CD14-positive monocyte (primary cell): ENCODE measurements at regions not wholly inside any gene's neighbourhood (a gene's known extent, or its start where the extent isn't known, plus 50 kb on each side); places are given as distances from the start of the nearest gene placed in this dataset.
A peak's percentile ranks its signal among the peaks of the same experiment; 100 is the strongest.

Source experiments
- DNase-seq, 3 donors: peaks; one replicate each; pipeline ENCODE4 v3.0.0-alpha.2; 2011 to 2022
- H2AFZ ChIP-seq: 2 replicates; pipeline ENCODE4 v1.6.0; 2012; ENCODE audit warnings: mild to moderate bottlenecking, low read depth, low read length, inconsistent platforms; ENCODE audit not compliant: insufficient read depth, poor library complexity, severe bottlenecking
- H3K27ac ChIP-seq, 2 donors: 1 replicate in 1 of 2; 2 replicates in 1 of 2; pipeline ENCODE4 v1.5.1; 2012 to 2013; ENCODE audit warnings: low read length in 2 of 2, control low read depth in 1 of 2, inconsistent platforms in 1 of 2, low read depth in 1 of 2, mild to moderate bottlenecking in 1 of 2
- H3K27me3 ChIP-seq, 2 donors: one replicate each; pipeline versions ENCODE4 v1.6.0 to v1.6.1; 2011 to 2013; ENCODE audit warnings: low read length in 2 of 2; ENCODE audit not compliant: control insufficient read depth in 2 of 2, insufficient read depth in 2 of 2
- H3K36me3 ChIP-seq, 2 donors: replicated peaks in 1 of 2; 1 replicate in 1 of 2; 2 replicates in 1 of 2; pipeline versions ENCODE4 v1.5.1 to v1.6.1; 2012 to 2013; ENCODE audit warnings: low read length in 2 of 2, control low read depth in 1 of 2, inconsistent platforms in 1 of 2, mild to moderate bottlenecking in 1 of 2; ENCODE audit not compliant: insufficient read depth in 2 of 2, control insufficient read depth in 1 of 2
- H3K4me1 ChIP-seq, 2 donors: 1 replicate in 1 of 2; 2 replicates in 1 of 2; pipeline versions ENCODE4 v1.5.1 to v1.6.1; 2012 to 2013; ENCODE audit warnings: low read length in 2 of 2, control low read depth in 1 of 2, inconsistent platforms in 1 of 2, mild to moderate bottlenecking in 1 of 2, moderate library complexity in 1 of 2; ENCODE audit not compliant: insufficient read depth in 2 of 2, control insufficient read depth in 1 of 2
- H3K4me2 ChIP-seq: replicated peaks from 2 replicates; pipeline ENCODE3; 2012; ENCODE audit warnings: low read length, moderate library complexity, mild to moderate bottlenecking; ENCODE audit not compliant: poor library complexity, severe bottlenecking; ENCODE audit errors: extremely low read depth
- H3K4me3 ChIP-seq, 3 experiments: fragments of 200-600 bp in 1 of 3; sonication (generic) in 1 of 3; replicated peaks in 1 of 3; 1 replicate in 2 of 3; 2 replicates in 1 of 3; pipeline ENCODE4 v1.5.1; 2011 to 2013; ENCODE audit warnings: low read length in 3 of 3, mild to moderate bottlenecking in 3 of 3, control low read depth in 2 of 3, low read depth in 2 of 3, inconsistent platforms in 1 of 3, moderate library complexity in 1 of 3
- H3K79me2 ChIP-seq: 2 replicates; pipeline ENCODE4 v1.6.0; 2012; ENCODE audit warnings: mild to moderate bottlenecking, control low read depth, inconsistent platforms, low read length, moderate library complexity; ENCODE audit not compliant: insufficient read depth
- H3K9ac ChIP-seq: 2 replicates; pipeline ENCODE4 v1.6.0; 2017; ENCODE audit warnings: low read length, mild to moderate bottlenecking; ENCODE audit not compliant: insufficient read depth, poor library complexity, severe bottlenecking
- H3K9me3 ChIP-seq, 2 donors: replicated peaks in 1 of 2; 1 replicate in 1 of 2; 2 replicates in 1 of 2; pipeline versions ENCODE4 v1.5.1 to v1.6.1; 2012 to 2013; ENCODE audit warnings: low read length in 2 of 2, control low read depth in 1 of 2; ENCODE audit not compliant: control insufficient read depth in 1 of 2, insufficient read depth in 1 of 2
- H4K20me1 ChIP-seq: 2 replicates; pipeline ENCODE4 v1.6.0; 2012; ENCODE audit warnings: mild to moderate bottlenecking, low read length, control low read depth, moderate library complexity; ENCODE audit not compliant: insufficient read depth
- H3K27ac Mint-ChIP-seq, 7 donors: one replicate each; pipeline ENCODE4 v1.8.0; 2020; ENCODE audit warnings: mild to moderate bottlenecking in 7 of 7, mixed read lengths in 7 of 7, moderate library complexity in 6 of 7, inconsistent platforms in 2 of 7
- H3K27me3 Mint-ChIP-seq, 3 donors: one replicate each; pipeline ENCODE4 v1.8.0; 2021 to 2022; ENCODE audit warnings: low read depth in 3 of 3, mild to moderate bottlenecking in 3 of 3, mixed read lengths in 3 of 3, moderate library complexity in 3 of 3, inconsistent platforms in 1 of 3
- H3K36me3 Mint-ChIP-seq, 2 donors: one replicate each; pipeline ENCODE4 v1.8.0; 2020; ENCODE audit warnings: mixed read lengths in 2 of 2, inconsistent platforms in 1 of 2, mild to moderate bottlenecking in 1 of 2
- H3K4me1 Mint-ChIP-seq: one replicate; pipeline ENCODE4 v1.8.0; 2020; ENCODE audit warnings: mild to moderate bottlenecking, mixed read lengths
- H3K4me3 Mint-ChIP-seq, 2 donors: one replicate each; pipeline ENCODE4 v1.8.0; 2020; ENCODE audit warnings: mild to moderate bottlenecking in 2 of 2, mixed read lengths in 2 of 2, moderate library complexity in 1 of 2
- H3K9me3 Mint-ChIP-seq, 7 donors: one replicate each; pipeline ENCODE4 v1.8.0; 2020 to 2022; ENCODE audit warnings: mixed read lengths in 7 of 7, mild to moderate bottlenecking in 6 of 7, moderate library complexity in 6 of 7, inconsistent platforms in 2 of 7
- WGBS: methylation state at CpG from one replicate; pipeline ENCODE4 v1.1.5; 2013; ENCODE audit warnings: missing lambda C conversion rate; ENCODE audit not compliant: insufficient coverage; 5-methylcytosine and 5-hydroxymethylcytosine counted together
- intact Hi-C, 2 donors: fragments of 100-400 bp; cut with micrococcal nuclease; formaldehyde crosslinking; loops; one replicate each; pipeline versions ENCODE4 v1.15.0 to v1.15.1; 2023
- TF ChIP-seq, protein P1 (sequence below): fragments of 200-600 bp; IDR thresholded peaks from one replicate; pipeline ENCODE4 v1.8.0; 2022; ENCODE audit warnings: antibody characterized with exemption, mild to moderate bottlenecking

DNA sequence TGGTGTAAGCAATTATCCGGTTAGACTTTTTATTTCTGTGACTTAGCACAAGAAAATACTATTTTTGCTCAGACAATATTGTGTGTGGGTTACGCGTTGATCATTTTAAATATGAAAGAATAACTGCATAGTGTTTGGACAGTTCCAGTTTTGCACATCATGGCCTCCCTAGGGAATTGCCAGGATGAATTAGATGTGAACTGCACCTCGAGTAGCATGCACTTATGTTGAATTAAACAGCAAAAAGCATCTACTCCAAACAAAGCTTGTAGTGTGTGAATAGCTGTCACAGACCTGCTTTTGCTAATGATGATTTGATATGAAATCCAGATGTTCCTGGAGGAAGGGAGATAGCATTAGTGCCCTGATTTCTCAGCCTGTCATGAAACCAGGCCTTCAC, 184.8 kb upstream of the NLGN4Y start:
- intact Hi-C loops = no loop called here
- peaks cover 0 to 1% (median 0%) of the 10 kb centered on the region in 7 donors for H3K9me3 Mint-ChIP-seq
- Histone ChIP-seq H3K4me1 (peaks cover 0 to 5% of the 10 kb centered on the region in 2 donors), H3K27ac (no peak overlapping the region), H2AFZ (no peak overlapping the region), H3K79me2 (no peaks in the 10 kb centered on the region), H3K36me3 (no peaks in the 10 kb centered on the region), H3K4me2 (no peak overlapping the region), H3K9ac (no peak overlapping the region), H3K27me3 (no peaks in the 10 kb centered on the region), H3K9me3 (peaks cover 0 to 3% of the 10 kb centered on the region in 2 donors), H4K20me1 (no peaks in the 10 kb centered on the region), H3K4me3 (no peak overlapping the region)
- no peak overlapping the region for H3K4me3 Mint-ChIP-seq
- H3K36me3 Mint-ChIP-seq = no peaks in the 10 kb centered on the region
- no peak for DNase-seq
- H3K4me1 Mint-ChIP-seq = peaks cover 1% of the 10 kb centered on the region
- TF ChIP-seq, protein P1, sequence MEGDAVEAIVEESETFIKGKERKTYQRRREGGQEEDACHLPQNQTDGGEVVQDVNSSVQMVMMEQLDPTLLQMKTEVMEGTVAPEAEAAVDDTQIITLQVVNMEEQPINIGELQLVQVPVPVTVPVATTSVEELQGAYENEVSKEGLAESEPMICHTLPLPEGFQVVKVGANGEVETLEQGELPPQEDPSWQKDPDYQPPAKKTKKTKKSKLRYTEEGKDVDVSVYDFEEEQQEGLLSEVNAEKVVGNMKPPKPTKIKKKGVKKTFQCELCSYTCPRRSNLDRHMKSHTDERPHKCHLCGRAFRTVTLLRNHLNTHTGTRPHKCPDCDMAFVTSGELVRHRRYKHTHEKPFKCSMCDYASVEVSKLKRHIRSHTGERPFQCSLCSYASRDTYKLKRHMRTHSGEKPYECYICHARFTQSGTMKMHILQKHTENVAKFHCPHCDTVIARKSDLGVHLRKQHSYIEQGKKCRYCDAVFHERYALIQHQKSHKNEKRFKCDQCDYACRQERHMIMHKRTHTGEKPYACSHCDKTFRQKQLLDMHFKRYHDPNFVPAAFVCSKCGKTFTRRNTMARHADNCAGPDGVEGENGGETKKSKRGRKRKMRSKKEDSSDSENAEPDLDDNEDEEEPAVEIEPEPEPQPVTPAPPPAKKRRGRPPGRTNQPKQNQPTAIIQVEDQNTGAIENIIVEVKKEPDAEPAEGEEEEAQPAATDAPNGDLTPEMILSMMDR = no peak
- no CpG with 5 or more reads among the region's 4 CpGs for WGBS
- no peaks in the 10 kb centered on the region for H3K27me3 Mint-ChIP-seq
- no peak overlapping the region for H3K27ac Mint-ChIP-seq

DNA sequence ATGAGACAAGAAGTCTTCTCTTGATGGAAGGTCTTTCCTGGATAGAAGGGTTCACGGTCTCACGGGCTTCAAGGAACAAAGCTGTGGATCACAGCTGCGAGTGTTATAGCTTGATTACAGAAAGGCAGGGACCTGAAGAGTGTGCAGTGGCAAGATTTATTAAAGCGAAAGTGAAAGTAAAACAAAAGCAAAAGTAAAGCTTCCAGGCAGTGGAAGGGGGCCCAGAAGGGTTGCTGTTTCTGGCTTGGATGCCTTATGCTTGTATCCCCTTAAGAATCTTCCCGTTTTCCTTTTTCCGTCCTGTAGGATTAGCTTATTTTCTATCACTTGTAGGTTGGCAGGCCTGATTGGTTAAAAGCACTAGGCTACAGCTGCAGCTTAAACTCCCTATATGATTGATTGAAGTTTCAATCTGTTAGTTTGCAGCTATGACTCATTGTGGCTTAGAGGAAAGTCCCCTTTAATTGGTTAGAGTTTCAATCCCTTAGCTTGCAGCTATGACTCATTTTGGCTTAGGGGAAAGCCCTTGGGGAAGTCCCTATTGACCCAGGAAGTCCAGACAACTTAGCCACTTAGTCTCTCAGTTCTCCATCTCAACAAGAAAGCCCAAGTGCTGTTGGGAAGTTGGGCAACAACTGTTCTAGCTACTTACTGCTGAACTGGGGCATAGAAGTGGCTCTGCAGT, 183.7 kb upstream of the NLGN4Y start:
- 47% methylated on average over 2 of the region's 6 CpGs for WGBS
- Histone ChIP-seq H3K79me2 (no peaks in the 10 kb centered on the region), H3K27ac (no peak overlapping the region), H3K36me3 (no peaks in the 10 kb centered on the region), H2AFZ (no peak overlapping the region), H3K9me3 (peaks cover 0 to 3% of the 10 kb centered on the region in 2 donors), H3K4me1 (peaks cover 0 to 5% of the 10 kb centered on the region in 2 donors), H3K27me3 (no peaks in the 10 kb centered on the region), H3K4me2 (no peak overlapping the region), H4K20me1 (no peaks in the 10 kb centered on the region), H3K9ac (no peak overlapping the region), H3K4me3 (no peak overlapping the region)
- H3K4me1 Mint-ChIP-seq = peaks cover 1% of the 10 kb centered on the region
- peaks cover 0 to 1% (median 0%) of the 10 kb centered on the region in 7 donors for H3K9me3 Mint-ChIP-seq
- no peaks in the 10 kb centered on the region for H3K36me3 Mint-ChIP-seq
- peak overlapping the region in 2 of 7 donors; percentile 43 to 75 for H3K27ac Mint-ChIP-seq
- intact Hi-C loops = no loop called here
- peak in 2 of 3 donors; percentile 40 to 81 for DNase-seq
- TF ChIP-seq, protein P1 = no peak
- peak overlapping the region in 1 of 2 donors; percentile 48 for H3K4me3 Mint-ChIP-seq
- H3K27me3 Mint-ChIP-seq = no peaks in the 10 kb centered on the region
